A673 (cell line): ENCODE measurements at regions not wholly inside any gene's neighbourhood (a gene's known extent, or its start where the extent isn't known, plus 50 kb on each side); places are given as distances from the start of the nearest gene placed in this dataset.

ENCODE experiments used
- EZH2 ChIP-seq: fragments of 200-600 bp; sonication (generic); IDR thresholded peaks from 2 replicates; pipeline ENCODE4 v1.6.1; 2017; ENCODE audit warnings: borderline replicate concordance, low read depth, mild to moderate bottlenecking, mixed read lengths, antibody characterized with exemption, low read length; ENCODE audit not compliant: poor library complexity, severe bottlenecking
- TF ChIP-seq, protein P1 (sequence below): fragments of 300-800, 200-600 bp; sonication (generic); conservative IDR thresholded peaks from 2 replicates; pipeline ENCODE4 v1.5.1; 2017; ENCODE audit warnings: low read depth, mild to moderate bottlenecking, antibody characterized with exemption, low read length, moderate library complexity, mixed read lengths

DNA sequence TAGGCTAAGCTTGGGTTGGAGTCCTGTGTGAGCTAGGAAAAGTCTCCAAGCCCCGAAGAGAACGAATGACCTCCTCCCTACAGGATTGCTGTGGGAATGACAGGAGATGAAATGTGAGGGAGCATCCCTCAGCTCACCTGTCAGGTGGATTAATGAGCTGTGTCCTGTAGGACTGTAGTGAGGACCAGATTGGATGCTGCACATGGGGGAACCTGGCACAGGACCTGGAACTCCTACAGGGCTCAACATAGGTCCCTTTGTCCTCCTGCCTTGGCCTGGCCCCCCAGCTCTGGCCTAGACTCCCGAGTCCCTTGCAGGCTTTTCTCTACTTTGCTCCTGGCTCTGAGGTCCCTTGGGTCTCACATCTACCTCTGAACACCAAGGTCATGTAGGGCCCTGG, 155.7 kb downstream of the PTPRU start:
- TF ChIP-seq, protein P1, sequence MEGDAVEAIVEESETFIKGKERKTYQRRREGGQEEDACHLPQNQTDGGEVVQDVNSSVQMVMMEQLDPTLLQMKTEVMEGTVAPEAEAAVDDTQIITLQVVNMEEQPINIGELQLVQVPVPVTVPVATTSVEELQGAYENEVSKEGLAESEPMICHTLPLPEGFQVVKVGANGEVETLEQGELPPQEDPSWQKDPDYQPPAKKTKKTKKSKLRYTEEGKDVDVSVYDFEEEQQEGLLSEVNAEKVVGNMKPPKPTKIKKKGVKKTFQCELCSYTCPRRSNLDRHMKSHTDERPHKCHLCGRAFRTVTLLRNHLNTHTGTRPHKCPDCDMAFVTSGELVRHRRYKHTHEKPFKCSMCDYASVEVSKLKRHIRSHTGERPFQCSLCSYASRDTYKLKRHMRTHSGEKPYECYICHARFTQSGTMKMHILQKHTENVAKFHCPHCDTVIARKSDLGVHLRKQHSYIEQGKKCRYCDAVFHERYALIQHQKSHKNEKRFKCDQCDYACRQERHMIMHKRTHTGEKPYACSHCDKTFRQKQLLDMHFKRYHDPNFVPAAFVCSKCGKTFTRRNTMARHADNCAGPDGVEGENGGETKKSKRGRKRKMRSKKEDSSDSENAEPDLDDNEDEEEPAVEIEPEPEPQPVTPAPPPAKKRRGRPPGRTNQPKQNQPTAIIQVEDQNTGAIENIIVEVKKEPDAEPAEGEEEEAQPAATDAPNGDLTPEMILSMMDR, result no peak
- TF ChIP-seq EZH2, result no peak
